HG03520 (cell line): ENCODE measurements at regions not wholly inside any gene's neighbourhood (a gene's known extent, or its start where the extent isn't known, plus 50 kb on each side); places are given as distances from the start of the nearest gene placed in this dataset.
"Not testable (repeated sequence)": the region's sequence is repeated elsewhere in the genome, so short reads cannot be mapped to it uniquely, and the experiment has no call there.

Source experiments
- ATAC-seq: cut with Tn5 transposase; IDR thresholded peaks from one replicate; pipeline ENCODE4 v1.9.1; 2021; ENCODE audit warnings: mild to moderate bottlenecking, moderate library complexity; ENCODE audit not compliant: unreplicated experiment

GRCh38 chr12:75874441-75874840, 157.1 kb downstream of the PHLDA1 start:
- ATAC-seq = no peak

DNA sequence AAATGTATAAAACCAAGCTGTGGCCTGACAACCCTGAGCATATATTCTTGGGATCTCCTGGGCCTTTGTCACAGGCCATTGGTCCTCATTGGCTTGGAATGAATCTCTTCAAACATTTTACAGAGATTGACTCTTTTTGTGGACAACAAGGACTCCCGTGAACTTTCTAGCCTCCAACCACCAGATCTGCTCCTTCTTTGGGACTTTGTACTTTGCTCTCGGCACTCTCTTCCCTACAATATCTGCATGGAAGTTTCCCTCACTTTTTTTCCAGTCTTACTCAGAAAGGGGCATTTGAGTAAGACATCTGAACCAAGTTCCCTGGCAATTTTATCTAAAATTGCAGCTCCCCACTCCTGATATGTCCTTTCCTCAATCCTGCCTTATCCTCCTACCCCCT, 158.8 kb downstream of the PHLDA1 start:
- no peak for ATAC-seq

- no peak for ATAC-seq
Measured at GRCh38 chr12:75870878-75871277, 160.7 kb downstream of the PHLDA1 start.

DNA sequence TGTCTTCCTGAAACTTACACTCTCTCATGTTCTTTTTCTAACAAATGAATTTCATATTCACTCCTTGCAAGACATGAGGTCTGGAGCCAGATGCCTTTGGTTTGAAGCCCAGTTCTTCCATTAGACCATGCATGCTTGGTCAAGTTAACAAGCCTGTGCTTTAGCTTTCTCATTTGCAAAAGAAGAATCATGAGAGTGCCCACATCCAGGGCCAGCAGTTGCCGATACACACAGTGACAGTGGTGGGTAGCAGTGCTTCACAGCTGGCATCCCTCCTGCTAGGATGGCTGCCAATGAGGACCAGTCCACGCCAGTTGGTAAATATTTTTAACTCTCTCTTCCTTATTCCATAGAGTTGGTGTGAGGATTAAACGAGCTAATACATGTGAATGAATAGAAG, 163.1 kb downstream of the PHLDA1 start:
- no peak for ATAC-seq

GRCh38 chr12:75865315-75865714, 166.3 kb downstream of the PHLDA1 start:
- no peak for ATAC-seq

- ATAC-seq = no peak
Measured at GRCh38 chr12:75864161-75864560, 167.4 kb downstream of the PHLDA1 start.

DNA sequence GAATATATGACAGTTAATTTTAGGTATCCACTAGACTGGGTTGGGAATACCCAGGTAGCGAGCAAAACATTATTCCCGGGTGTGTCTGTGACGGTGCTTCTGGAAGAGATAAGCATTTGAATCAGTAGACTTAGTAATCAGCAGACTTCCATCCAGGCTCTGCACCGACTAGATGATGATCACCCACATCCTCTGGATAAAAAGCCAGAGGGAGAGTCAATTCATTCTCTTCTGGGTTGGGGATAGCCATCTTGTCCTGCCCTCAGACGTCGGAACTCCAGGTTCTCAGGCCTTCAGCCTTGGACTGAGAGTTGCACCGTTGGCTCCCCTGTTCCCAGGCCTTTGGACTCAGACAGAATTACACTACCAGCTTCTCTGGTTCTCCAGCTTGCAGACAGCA, 168.0 kb downstream of the PHLDA1 start:
- no peak for ATAC-seq

- ATAC-seq = no peak
Measured at GRCh38 chr12:75862692-75863471, 168.7 kb downstream of the PHLDA1 start.

- no peak for ATAC-seq
Measured at GRCh38 chr12:75859868-75860267, 171.7 kb downstream of the PHLDA1 start.

DNA sequence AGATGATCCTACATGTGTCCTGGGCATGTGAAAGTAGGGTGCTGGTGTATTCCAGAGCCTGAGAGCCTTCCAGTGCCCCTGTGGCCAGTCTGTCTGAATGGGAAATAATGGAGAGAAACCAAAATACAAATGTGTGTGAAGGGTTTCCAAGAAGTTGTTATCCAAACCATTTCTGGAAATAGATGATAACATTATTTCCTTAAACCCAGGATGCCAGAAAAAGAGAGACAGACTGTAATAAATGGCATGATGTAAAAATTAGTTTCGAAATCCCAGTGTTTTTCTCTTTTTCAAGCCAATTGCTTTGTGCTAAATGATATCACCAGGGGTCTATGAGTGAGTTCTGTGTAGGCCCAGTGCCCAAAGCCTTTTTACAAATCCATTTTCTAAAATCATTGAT, 175.3 kb downstream of the PHLDA1 start:
- ATAC-seq = no peak

- ATAC-seq = no peak
Measured at GRCh38 chr12:75855360-75855759, 176.2 kb downstream of the PHLDA1 start.

- ATAC-seq = no peak
Measured at GRCh38 chr12:75854681-75855309, 176.8 kb downstream of the PHLDA1 start.

GRCh38 chr12:75854137-75854536, 177.4 kb downstream of the PHLDA1 start:
- not testable (repeated sequence) for ATAC-seq

DNA sequence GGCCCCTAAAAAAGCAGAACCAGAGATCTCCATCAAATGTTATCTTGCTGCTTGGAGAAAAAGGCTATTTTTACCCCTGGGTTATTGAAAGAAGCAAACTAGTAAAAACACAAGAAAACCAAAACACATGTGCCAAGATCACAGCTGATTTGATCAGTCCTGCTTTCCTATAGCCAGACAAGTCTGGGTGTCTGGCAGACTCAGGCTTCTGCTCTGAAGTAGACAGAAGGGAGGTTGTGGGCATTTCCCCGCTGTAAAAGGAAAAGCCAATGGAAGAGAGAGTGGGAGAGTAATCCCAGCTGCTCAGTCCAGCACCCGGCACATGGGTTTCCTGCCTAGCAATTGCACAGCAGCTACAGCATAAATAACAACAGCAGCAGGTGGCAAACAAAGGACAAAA, 177.9 kb downstream of the PHLDA1 start:
- no peak for ATAC-seq

DNA sequence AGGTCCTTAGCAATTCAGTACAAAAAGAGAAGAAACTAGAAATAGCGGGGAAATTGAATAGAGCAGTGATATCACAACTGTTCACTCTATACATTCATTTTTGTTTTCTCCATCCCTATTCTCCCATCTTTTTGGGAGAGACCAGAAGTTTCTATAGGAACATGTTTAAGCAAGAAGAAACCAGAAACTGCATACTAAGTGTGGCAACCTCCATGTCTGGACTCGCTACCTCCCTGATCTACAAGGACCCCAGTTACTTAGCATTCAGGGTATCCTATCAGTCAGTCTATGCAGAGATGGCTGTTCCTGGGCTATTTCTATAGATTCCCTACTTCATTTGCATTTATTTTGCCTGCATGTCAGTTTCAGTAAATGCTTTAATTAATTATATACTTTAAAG, 178.6 kb downstream of the PHLDA1 start:
- no peak for ATAC-seq

DNA sequence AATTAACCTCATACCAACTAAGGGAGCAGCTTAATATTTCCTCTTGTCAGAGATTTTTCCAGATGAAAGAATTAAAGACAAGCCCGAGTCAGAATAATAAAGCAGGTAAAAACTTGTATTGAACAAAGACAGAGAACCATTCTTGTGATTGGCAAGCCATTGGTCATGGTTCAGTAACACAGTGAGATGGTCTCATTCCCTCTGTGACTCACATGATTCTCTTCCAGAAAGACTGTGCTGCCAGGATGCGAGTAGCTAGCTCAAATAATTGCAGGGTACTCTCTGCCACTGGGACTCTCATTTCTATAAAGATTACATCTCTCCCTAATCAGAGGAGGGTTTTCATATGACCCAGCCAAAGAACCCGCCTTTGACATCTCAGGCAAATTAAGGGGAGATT, 179.4 kb downstream of the PHLDA1 start:
- no peak for ATAC-seq

DNA sequence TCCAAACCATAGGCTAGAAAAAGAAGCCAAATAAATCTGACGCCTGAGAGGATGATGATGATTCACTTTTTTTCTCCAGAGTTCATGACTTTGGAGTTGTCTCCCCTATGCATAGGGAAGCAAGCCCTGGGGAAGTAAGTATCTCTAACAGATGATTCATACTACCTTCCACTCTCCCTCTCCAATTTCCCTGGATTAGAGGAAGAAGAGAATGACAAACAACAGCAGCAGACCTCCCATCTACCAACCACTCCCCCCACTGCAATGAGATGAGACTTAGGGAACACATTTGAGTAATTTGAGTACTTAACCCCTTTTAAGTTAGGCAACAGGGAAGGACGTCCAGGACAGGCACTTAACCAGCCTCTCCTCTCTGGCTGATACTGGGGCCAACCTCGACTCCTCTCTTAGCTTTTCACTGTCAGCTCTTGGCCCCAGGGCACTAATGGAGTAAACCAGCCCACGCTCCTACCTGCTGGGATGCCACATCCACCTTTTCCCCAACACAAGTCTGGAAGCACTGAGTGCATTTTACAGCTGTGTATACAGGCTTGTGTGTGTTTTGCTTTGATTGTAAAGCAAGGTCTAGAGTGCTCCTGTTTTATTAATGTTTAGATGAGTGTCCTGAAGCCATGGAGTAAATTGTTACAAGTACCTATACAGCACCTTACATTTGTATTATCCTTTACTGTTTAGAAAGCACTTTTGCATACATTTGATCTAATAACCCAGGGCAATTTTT, 180.7 kb downstream of the PHLDA1 start:
- ATAC-seq = no peak

DNA sequence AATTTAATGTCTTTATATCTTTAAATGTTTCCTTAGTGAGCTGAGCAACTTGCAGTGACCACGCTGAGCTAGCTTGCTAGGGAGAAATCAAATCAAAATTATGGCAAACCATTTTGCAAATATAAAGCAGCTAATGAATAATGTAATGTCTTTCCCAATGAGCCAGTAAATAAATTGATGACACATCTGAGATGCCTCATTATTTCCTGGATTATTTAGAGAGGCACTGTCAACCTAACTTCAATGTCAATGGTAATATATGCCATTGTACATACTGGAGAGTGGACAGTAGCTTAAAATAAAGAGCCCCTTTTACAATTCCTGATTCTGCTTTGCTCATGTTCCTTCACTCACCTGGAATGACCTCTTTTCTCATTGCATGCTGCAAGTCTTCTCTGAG, 182.6 kb downstream of the PHLDA1 start:
- no peak for ATAC-seq

DNA sequence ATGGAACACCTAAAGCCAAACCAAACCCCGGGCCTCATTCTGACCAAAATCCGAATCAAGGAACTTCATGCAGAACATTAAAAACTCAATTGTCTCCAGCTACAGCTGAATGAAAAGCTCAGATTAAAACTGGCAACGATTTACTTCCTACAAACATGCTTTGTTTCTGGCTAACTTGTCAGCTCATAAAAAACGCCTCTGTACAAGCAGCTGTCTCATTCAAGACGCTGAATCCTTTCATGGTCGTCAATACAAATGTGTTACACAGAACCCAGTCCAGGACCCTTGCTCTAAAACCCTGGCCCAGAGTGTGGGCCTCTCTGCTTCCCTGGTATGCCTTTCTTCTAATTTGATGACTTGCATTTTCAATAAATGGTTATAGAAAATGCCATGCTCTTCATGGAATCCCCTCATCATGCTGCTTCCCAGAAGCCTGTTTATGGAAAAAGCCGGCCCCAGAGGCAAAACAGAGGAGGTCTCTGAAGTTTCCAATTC, 183.1 kb downstream of the PHLDA1 start:
- no peak for ATAC-seq

GRCh38 chr12:75846102-75846501, 185.5 kb downstream of the PHLDA1 start:
- ATAC-seq = no peak

- no peak for ATAC-seq
Measured at GRCh38 chr12:75844985-75845384, 186.6 kb downstream of the PHLDA1 start.
